WTC11 (cell line): ENCODE measurements at regions not wholly inside any gene's neighbourhood (a gene's known extent, or its start where the extent isn't known, plus 50 kb on each side); places are given as distances from the start of the nearest gene placed in this dataset.

Source experiments
- ATAC-seq: fragments of 200-7000 bp; cut with Tn5 transposase; 2 replicates; pipeline ENCODE4 v1.10.0; 2021; ENCODE audit warnings: mild to moderate bottlenecking, moderate library complexity
- CTCF ChIA-PET: fragments of 300-600 bp; sonication (Branson Sonifier 250); formaldehyde crosslinking; loops from one replicate; lab custom pipeline; 2021; ENCODE audit warnings: antibody characterized with exemption; lab: Charles Lee
- POLR2A ChIA-PET: fragments of 350-600 bp; sonication (Branson Sonifier 250); formaldehyde crosslinking; loops from one replicate; lab custom pipeline; 2021; ENCODE audit warnings: antibody characterized with exemption; lab: Charles Lee
- DNase-seq: peaks from one replicate; pipeline ENCODE4 v3.0.0; 2021; ENCODE audit warnings: low spot score
- H3K27ac Mint-ChIP-seq: 2 replicates; pipeline ENCODE4 v1.8.0; 2021; ENCODE audit warnings: mixed read lengths
- H3K27me3 Mint-ChIP-seq: 2 replicates; pipeline ENCODE4 v1.8.0; 2021; ENCODE audit warnings: low read depth, mild to moderate bottlenecking, moderate library complexity, mixed read lengths
- H3K36me3 Mint-ChIP-seq: 2 replicates; pipeline ENCODE4 v1.8.0; 2021; ENCODE audit warnings: mixed read lengths
- H3K4me1 Mint-ChIP-seq: 2 replicates; pipeline ENCODE4 v1.8.0; 2022; ENCODE audit warnings: mixed read lengths
- H3K4me3 Mint-ChIP-seq: 2 replicates; pipeline ENCODE4 v1.8.0; 2021; ENCODE audit warnings: mild to moderate bottlenecking, moderate library complexity, mixed read lengths
- H3K9me3 Mint-ChIP-seq: 2 replicates; pipeline ENCODE4 v1.8.0; 2021; ENCODE audit warnings: mixed read lengths
- AFF4 ChIP-seq: sonication (generic); formaldehyde crosslinking; IDR thresholded peaks from 2 replicates; pipeline ENCODE4 v1.8.1; 2023; ENCODE audit warnings: mild to moderate bottlenecking, missing genetic modification reagents, borderline replicate concordance
- AR ChIP-seq: fragments of 250-450 bp; sonication (Bioruptor Pico); IDR thresholded peaks from 2 replicates; pipeline ENCODE4 v1.9.0; 2021; ENCODE audit warnings: mild to moderate bottlenecking
- ATF1 ChIP-seq: sonication (generic); formaldehyde crosslinking; IDR thresholded peaks from 2 replicates; pipeline ENCODE4 v1.8.1; 2023; ENCODE audit warnings: mild to moderate bottlenecking, moderate library complexity, missing genetic modification reagents
- ATF3 ChIP-seq: sonication (generic); formaldehyde crosslinking; conservative IDR thresholded peaks from 2 replicates; pipeline ENCODE4 v1.8.1; 2022; ENCODE audit warnings: mild to moderate bottlenecking, missing genetic modification reagents
- CDX4 ChIP-seq: fragments of 250-450 bp; sonication (Bioruptor Pico); IDR thresholded peaks from 2 replicates; pipeline ENCODE4 v1.9.0; 2021; ENCODE audit warnings: moderate library complexity, mild to moderate bottlenecking, inconsistent platforms, borderline replicate concordance
- EMX1 ChIP-seq: fragments of 250-450 bp; sonication (Bioruptor Pico); IDR thresholded peaks from 2 replicates; pipeline ENCODE4 v1.8.0; 2021; ENCODE audit warnings: mild to moderate bottlenecking
- ESRRA ChIP-seq: sonication (generic); formaldehyde crosslinking; IDR thresholded peaks from 2 replicates; pipeline ENCODE4 v1.8.1; 2022; ENCODE audit warnings: mild to moderate bottlenecking, missing genetic modification reagents, borderline replicate concordance
- ETV6 ChIP-seq: sonication (generic); formaldehyde crosslinking; IDR thresholded peaks from 2 replicates; pipeline ENCODE4 v1.8.1; 2022; ENCODE audit warnings: mild to moderate bottlenecking, missing genetic modification reagents
- MAX ChIP-seq: sonication (generic); formaldehyde crosslinking; IDR thresholded peaks from 2 replicates; pipeline ENCODE4 v1.8.0; 2022; ENCODE audit warnings: mild to moderate bottlenecking, missing genetic modification reagents
- MYBL2 ChIP-seq: sonication (generic); formaldehyde crosslinking; IDR thresholded peaks from 2 replicates; pipeline ENCODE4 v1.8.1; 2023; ENCODE audit warnings: mild to moderate bottlenecking, moderate library complexity, missing genetic modification reagents
- NR1H2 ChIP-seq: sonication (generic); formaldehyde crosslinking; IDR thresholded peaks from 2 replicates; pipeline ENCODE4 v1.9.0; 2021; ENCODE audit warnings: mild to moderate bottlenecking, moderate library complexity, missing genetic modification reagents
- OVOL2 ChIP-seq: fragments of 250-450 bp; sonication (Bioruptor Pico); IDR thresholded peaks from 2 replicates; pipeline ENCODE4 v1.9.0; 2021; ENCODE audit warnings: mild to moderate bottlenecking, borderline replicate concordance
- SMAD3 ChIP-seq: sonication (generic); formaldehyde crosslinking; IDR thresholded peaks from 2 replicates; pipeline ENCODE4 v1.8.0; 2022; ENCODE audit warnings: missing genetic modification reagents, mild to moderate bottlenecking, borderline replicate concordance
- SMAD4 ChIP-seq: sonication (generic); formaldehyde crosslinking; IDR thresholded peaks from 2 replicates; pipeline ENCODE4 v1.8.0; 2022; ENCODE audit warnings: mild to moderate bottlenecking, missing genetic modification reagents
- TCF7 ChIP-seq: sonication (generic); formaldehyde crosslinking; IDR thresholded peaks from 2 replicates; pipeline ENCODE4 v1.8.0; 2022; ENCODE audit warnings: mild to moderate bottlenecking, low read depth, missing genetic modification reagents, moderate library complexity
- TP53 ChIP-seq: sonication (generic); formaldehyde crosslinking; IDR thresholded peaks from 2 replicates; pipeline ENCODE4 v1.8.1; 2023; ENCODE audit warnings: mild to moderate bottlenecking, missing genetic modification reagents
- USF1 ChIP-seq: sonication (generic); formaldehyde crosslinking; IDR thresholded peaks from 2 replicates; pipeline ENCODE4 v1.8.0; 2022; ENCODE audit warnings: mild to moderate bottlenecking, missing genetic modification reagents
- ZMAT4 ChIP-seq: fragments of 250-450 bp; sonication (Bioruptor Pico); IDR thresholded peaks from 2 replicates; pipeline ENCODE4 v1.9.0; 2021; ENCODE audit warnings: mild to moderate bottlenecking
- ZNF232 ChIP-seq: sonication (generic); formaldehyde crosslinking; IDR thresholded peaks from 2 replicates; pipeline ENCODE4 v1.8.0; 2022; ENCODE audit warnings: mild to moderate bottlenecking, missing genetic modification reagents
- ZNF281 ChIP-seq: sonication (generic); formaldehyde crosslinking; IDR thresholded peaks from 2 replicates; pipeline ENCODE4 v1.8.0; 2023; ENCODE audit warnings: mild to moderate bottlenecking, missing genetic modification reagents
- ZNF416 ChIP-seq: fragments of 250-450 bp; sonication (Bioruptor Pico); IDR thresholded peaks from 2 replicates; pipeline ENCODE4 v1.9.0; 2021; ENCODE audit warnings: mild to moderate bottlenecking, inconsistent platforms
- ZNF423 ChIP-seq: fragments of 250-450 bp; sonication (Bioruptor Pico); IDR thresholded peaks from 2 replicates; pipeline ENCODE4 v2.1.2; 2022; ENCODE audit warnings: mild to moderate bottlenecking, moderate library complexity
- ZNF512 ChIP-seq: sonication (generic); formaldehyde crosslinking; IDR thresholded peaks from 2 replicates; pipeline ENCODE4 v1.8.1; 2022; ENCODE audit warnings: missing genetic modification reagents, borderline replicate concordance

GRCh38 chr7:357531-358209 lies 67.7 kb downstream of the FOXL3 start:
- Mint-ChIP-seq H3K27me3 (peaks cover 21% of the 10 kb centered on the region), H3K4me3 (no peak overlapping the region), H3K27ac (no peak overlapping the region), H3K4me1 (peaks cover 11% of the 10 kb centered on the region), H3K36me3 (no peaks in the 10 kb centered on the region), H3K9me3 (no peaks in the 10 kb centered on the region)
- ATAC-seq (no peak), DNase-seq (no peak)
- TF ChIP-seq ZNF512 (CRISPR knock-in tag) (no peak), EMX1 (no peak), SMAD4 (CRISPR knock-in tag) (no peak), ZNF416 (no peak), ZNF281 (CRISPR knock-in tag) (no peak), ESRRA (no peak), TP53 (CRISPR knock-in tag) (no peak), ATF3 (CRISPR knock-in tag) (no peak), ETV6 (CRISPR knock-in tag) (no peak), ZMAT4 (CRISPR knock-in tag) (no peak), NR1H2 (CRISPR knock-in tag) (no peak), CDX4 (no peak), ZNF423 (CRISPR knock-in tag) (no peak), USF1 (CRISPR knock-in tag) (no peak), TCF7 (CRISPR knock-in tag) (no peak), ZNF232 (CRISPR knock-in tag) (no peak), MAX (no peak), ATF1 (no peak)
- ChIA-PET CTCF (interaction anchor here (1.5 kb wide), 1 partner anchor 36 kb away, joined by 4 read pairs; no protein-coding TSS in a partner anchor), POLR2A (no interaction called here)

GRCh38 chr7:358352-358751 lies 68.4 kb downstream of the FOXL3 start:
- Mint-ChIP-seq H3K27ac (no peak overlapping the region), H3K4me3 (no peak overlapping the region), H3K27me3 (peaks cover 21% of the 10 kb centered on the region), H3K36me3 (no peaks in the 10 kb centered on the region), H3K9me3 (no peaks in the 10 kb centered on the region), H3K4me1 (peaks cover 11% of the 10 kb centered on the region)
- ChIA-PET CTCF (interaction anchor here (1.5 kb wide), 1 partner anchor 37 kb away, joined by 4 read pairs; no protein-coding TSS in a partner anchor), POLR2A (no interaction called here)
- DNase-seq = no peak
- ATAC-seq = no peak
- TF ChIP-seq SMAD3 (CRISPR knock-in tag) (no peak), AR (CRISPR knock-in tag) (no peak), MYBL2 (CRISPR knock-in tag) (no peak), OVOL2 (CRISPR knock-in tag) (no peak), AFF4 (CRISPR knock-in tag) (no peak)
